Keratinocyte (primary cell): ENCODE measurements at regions not wholly inside any gene's neighbourhood (a gene's known extent, or its start where the extent isn't known, plus 50 kb on each side); places are given as distances from the start of the nearest gene placed in this dataset.

Experiments
- CTCF ChIP-seq, 3 experiments: IDR thresholded peaks in 1 of 3; conservative IDR thresholded peaks in 1 of 3; optimal IDR thresholded peaks in 1 of 3; 2 replicates in 2 of 3; 3 replicates in 1 of 3; pipeline versions ENCODE3 to v1.5.1; 2011; ENCODE audit warnings: low read length in 3 of 3, mild to moderate bottlenecking in 3 of 3, moderate library complexity in 2 of 3, control low read depth in 1 of 3, inconsistent platforms in 1 of 3; ENCODE audit not compliant: insufficient read depth in 2 of 3; ENCODE audit errors: extremely low read depth in 1 of 3
- EZH2 ChIP-seq: IDR thresholded peaks from one replicate; pipeline ENCODE4 v1.6.1; 2012; ENCODE audit warnings: inconsistent platforms, mild to moderate bottlenecking, low read length, moderate library complexity

DNA sequence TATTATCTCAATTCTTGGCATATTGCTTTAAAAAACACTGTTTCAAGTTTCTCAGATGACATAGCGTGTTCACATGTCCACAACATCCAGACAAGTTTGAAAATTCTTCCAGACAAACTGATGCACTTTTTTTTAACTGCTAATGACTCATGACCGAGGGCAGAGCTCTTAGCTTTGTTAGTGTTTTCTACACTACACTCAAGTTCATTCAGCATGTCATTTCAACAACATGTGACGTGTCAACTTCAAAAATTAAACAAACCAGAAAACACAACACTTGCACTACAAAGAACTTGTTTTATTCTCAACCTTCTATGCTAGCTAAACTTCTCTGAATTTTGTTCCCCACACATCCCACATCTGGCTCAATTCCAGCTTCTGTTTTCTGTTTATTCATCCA lies 1186.3 kb upstream of the FLRT2 start:
- TF ChIP-seq CTCF (optimal IDR thresholded peaks at IDR 0.05 in 1 of 3, IDR thresholded peaks at IDR 0.05 in 1 of 3, conservative IDR thresholded peaks at IDR 0.05 in 1 of 3; ENCODE audit: extremely low read depth in 1 of 3, insufficient read depth in 2 of 3, low read length in 3 of 3) (no peak), EZH2 (no peak)
